ENCODE measurements at regions not wholly inside any gene's neighbourhood (a gene's known extent, or its start where the extent isn't known, plus 50 kb on each side); places are given as distances from the start of the nearest gene placed in this dataset.

DNA sequence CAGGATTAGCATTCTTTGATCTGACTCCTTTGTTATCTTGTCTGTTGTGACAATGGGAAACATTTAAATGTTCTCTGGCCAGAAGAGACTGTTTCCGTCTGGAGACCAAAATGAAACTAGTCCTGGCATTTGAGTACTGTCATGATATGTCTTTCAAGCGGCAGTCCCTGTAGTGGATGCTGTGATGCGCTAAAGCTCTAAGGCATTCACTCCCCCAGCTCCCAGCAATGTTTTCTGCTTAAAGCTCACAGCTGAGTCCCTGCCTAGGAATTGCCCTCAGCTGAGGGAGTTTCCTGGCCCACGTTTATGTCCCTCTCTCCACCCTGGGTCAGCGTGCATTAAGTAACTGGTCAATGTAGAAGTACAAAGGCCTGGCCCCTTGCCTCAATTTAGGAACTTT is 109.4 kb downstream of the UCHL5 start:
- DNase-seq (ENCODE audit: low read depth in 2 of 2) = no peak

DNA sequence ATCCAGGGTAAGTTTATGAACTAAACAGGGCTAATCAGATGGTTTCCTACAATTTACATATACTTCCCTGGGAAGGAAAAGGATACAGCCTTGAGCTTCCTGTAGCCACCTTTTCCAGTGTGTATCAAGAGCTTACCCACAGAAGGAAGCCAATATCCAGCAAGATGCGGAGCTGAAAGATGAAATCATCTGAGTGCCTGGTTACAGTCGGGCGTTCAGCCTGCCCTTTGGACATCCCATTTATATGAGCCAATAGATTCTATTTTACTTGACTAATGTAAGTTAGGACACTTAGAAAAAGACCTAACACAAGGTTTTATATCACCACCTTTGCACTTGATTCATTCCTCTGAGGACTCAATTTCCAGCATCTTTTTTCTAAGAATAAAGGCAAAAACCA is 108.2 kb downstream of the UCHL5 start:
- DNase-seq (ENCODE audit: low read depth in 2 of 2) = no peak

DNA sequence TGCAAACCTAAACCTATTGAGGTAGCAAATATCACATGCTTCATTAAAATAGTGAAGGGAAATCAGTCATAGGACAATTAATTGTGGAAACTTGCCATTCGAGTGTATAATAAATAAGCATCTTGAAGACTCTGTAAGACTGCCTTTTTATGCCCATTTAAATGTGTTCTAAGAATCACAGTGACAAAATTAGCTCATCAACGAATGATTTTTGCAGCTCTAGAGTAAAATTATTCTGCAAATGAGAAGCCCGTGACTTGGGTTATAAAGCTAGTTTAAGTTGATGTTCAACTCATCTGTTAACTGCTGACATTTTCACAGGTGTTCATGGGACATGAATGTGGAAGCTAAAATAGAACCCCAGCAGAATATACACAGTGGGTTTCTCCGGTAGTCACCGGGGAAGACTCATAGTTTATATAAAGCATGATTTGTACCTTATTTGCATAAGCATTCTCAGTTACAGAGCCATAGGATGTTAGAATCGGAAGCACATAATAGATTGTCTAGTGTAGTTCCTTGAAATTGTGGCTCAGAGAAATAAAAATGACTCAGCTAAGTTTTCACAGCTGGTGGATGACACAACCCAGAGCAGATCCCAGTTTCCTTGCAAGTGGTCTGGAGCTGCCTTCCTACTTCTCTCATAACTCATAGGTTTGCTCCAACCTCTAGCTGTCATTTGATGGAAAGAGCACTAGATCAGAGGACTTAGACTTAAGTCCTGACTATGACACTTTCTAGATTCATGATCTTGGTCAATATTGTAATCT is 107.3 kb downstream of the UCHL5 start:
- peak; percentile 68 to 70 for DNase-seq (ENCODE audit: low read depth in 2 of 2)

DNA sequence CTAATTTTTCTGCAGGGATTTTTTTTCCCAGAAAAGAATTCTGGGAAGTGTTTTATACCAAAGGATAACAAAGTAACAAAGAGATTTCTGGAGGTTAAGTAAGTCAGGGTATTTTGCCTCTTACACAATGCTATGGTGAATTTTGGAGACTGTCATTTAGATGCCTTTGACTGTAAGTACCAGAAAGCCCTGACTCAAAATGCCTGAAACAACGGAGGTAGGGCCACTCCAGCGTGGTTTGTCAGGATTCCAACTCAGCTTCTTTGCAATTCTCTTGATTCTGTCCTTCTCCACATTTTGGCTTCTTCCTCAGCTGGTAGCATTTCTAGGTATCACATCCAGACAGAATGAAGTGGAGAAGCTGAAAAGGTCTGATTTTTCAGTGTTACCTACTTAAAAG is 106.5 kb downstream of the UCHL5 start:
- peak in 1 of 2 experiments; percentile 22 for DNase-seq (ENCODE audit: low read depth in 2 of 2)

- DNase-seq (ENCODE audit: low read depth in 2 of 2) = no peak
Measured at GRCh38 chr1:192954705-192955265, 104.4 kb downstream of the UCHL5 start.

GRCh38 chr1:192958350-192958749 is 100.8 kb downstream of the UCHL5 start:
- DNase-seq (ENCODE audit: low read depth in 2 of 2) = no peak

- DNase-seq (ENCODE audit: low read depth in 2 of 2) = peak; percentile 44 to 47
Measured at GRCh38 chr1:192958871-192959270, 100.3 kb downstream of the UCHL5 start.

DNA sequence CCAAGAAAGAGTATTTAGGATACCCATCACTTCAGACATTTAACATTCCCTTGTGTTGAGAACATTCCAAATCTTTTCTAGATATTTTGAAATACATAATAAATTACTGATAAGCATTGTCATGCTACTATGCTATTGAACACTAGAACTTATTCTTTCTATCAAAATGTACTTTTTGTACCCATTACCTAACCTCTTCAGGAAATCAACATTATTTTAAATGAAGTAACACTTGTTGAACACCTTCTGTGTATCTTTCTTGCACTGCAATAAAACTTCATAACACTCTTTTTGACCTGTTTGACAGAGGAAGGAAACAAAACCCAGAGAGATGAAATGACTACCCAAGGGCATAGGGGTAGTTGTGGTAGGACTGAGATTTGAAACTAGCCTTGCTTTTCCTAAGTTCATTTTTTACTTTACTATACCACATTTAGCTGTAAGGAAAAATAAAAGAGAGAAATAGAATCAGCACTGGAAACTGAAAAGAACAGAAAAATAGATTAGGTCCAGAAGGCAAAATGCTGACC is 99.4 kb downstream of the UCHL5 start:
- no peak for DNase-seq (ENCODE audit: low read depth in 2 of 2)
